Cardiac muscle cell (in vitro differentiated cells and primary cell): ENCODE measurements at regions not wholly inside any gene's neighbourhood (a gene's known extent, or its start where the extent isn't known, plus 50 kb on each side); places are given as distances from the start of the nearest gene placed in this dataset.

Experiments
- DNase-seq, 2 donors: peaks; one replicate each; pipeline versions ENCODE4 v3.0.0 to v3.0.0-alpha.2; 2010 to 2017; ENCODE audit warnings: low read depth in 1 of 2, low spot score in 1 of 2
- H3K27ac ChIP-seq: fragments of 200-600 bp; sonication (generic); 2 replicates; pipeline ENCODE4 v1.5.1; 2016
- H3K27me3 ChIP-seq: fragments of 200-600 bp; sonication (generic); 2 replicates; pipeline ENCODE4 v1.6.0; 2016; ENCODE audit warnings: control low read depth
- H3K36me3 ChIP-seq: fragments of 200-600 bp; sonication (generic); 2 replicates; pipeline ENCODE4 v1.5.1; 2016; ENCODE audit warnings: control low read depth
- H3K4me1 ChIP-seq: fragments of 200-600 bp; sonication (generic); 2 replicates; pipeline ENCODE4 v1.8.1; 2017; ENCODE audit warnings: low read depth, mild to moderate bottlenecking, mixed run types
- H3K4me3 ChIP-seq: fragments of 200-600 bp; sonication (generic); 2 replicates; pipeline ENCODE4 v1.5.1; 2016; ENCODE audit warnings: mild to moderate bottlenecking
- H3K9me3 ChIP-seq: fragments of 200-600 bp; sonication (generic); 2 replicates; pipeline ENCODE4 v1.5.1; 2017; ENCODE audit warnings: low read depth, mild to moderate bottlenecking, control low read depth
- TF ChIP-seq, protein P1 (sequence below): IDR thresholded peaks from 2 replicates; pipeline ENCODE4 v1.5.1; 2012; ENCODE audit warnings: low read depth, mild to moderate bottlenecking, low read length

- H3K27ac ChIP-seq, result no peak overlapping the region
- H3K4me1 ChIP-seq, result no peaks in the 10 kb centered on the region
- H3K9me3 ChIP-seq, result no peaks in the 10 kb centered on the region
- TF ChIP-seq, protein P1, sequence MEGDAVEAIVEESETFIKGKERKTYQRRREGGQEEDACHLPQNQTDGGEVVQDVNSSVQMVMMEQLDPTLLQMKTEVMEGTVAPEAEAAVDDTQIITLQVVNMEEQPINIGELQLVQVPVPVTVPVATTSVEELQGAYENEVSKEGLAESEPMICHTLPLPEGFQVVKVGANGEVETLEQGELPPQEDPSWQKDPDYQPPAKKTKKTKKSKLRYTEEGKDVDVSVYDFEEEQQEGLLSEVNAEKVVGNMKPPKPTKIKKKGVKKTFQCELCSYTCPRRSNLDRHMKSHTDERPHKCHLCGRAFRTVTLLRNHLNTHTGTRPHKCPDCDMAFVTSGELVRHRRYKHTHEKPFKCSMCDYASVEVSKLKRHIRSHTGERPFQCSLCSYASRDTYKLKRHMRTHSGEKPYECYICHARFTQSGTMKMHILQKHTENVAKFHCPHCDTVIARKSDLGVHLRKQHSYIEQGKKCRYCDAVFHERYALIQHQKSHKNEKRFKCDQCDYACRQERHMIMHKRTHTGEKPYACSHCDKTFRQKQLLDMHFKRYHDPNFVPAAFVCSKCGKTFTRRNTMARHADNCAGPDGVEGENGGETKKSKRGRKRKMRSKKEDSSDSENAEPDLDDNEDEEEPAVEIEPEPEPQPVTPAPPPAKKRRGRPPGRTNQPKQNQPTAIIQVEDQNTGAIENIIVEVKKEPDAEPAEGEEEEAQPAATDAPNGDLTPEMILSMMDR, result no peak
- DNase-seq, result no peak
- no peaks in the 10 kb centered on the region for H3K27me3 ChIP-seq
- no peak overlapping the region for H3K4me3 ChIP-seq
- H3K36me3 ChIP-seq, result no peaks in the 10 kb centered on the region
Measured at GRCh38 chr5:88428633-88429032, 160.0 kb upstream of the TMEM161B start.

DNA sequence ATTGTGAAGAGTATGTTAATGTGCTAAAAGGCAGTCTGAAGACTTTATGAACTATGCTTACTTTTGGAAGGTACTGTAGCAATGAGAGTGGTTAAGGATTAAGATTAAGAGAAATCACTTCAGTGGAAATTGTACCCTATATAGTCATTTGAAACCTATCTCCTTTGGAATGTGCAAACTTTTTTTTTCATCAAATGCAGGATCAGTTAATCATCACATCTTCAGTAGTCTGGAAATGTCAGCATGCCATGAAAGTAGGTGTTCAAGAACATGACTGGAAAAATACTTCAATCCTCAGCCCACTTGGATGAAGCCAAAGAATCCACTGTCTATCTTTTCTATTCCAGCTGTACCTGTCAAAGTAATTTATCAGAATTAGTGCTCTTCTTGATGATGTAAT is 157.8 kb upstream of the TMEM161B start:
- H3K27ac ChIP-seq, result no peak overlapping the region
- no peaks in the 10 kb centered on the region for H3K9me3 ChIP-seq
- no peak overlapping the region for H3K4me3 ChIP-seq
- no peaks in the 10 kb centered on the region for H3K4me1 ChIP-seq
- TF ChIP-seq, protein P1, result no peak
- no peak for DNase-seq
- H3K36me3 ChIP-seq, result no peaks in the 10 kb centered on the region
- H3K27me3 ChIP-seq, result no peaks in the 10 kb centered on the region

DNA sequence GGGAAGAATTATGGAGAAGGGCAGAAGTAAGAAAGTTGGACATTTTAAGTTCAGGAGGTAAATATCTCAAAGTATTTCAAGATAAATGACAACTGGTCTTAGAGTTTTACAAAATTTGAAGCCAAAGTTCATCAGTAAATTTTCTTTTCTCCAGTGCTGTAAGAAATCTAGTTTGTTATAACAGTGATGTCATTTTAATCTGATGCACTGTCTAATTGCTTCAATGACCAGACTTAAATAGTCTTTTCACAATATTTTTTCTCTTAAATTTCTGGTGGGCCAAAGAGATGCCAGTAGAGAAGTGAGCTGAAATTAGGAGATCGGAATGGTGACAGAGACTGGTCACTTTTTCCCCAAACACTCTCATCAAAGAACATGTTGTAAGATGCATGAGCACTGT is 156.5 kb upstream of the TMEM161B start:
- no peak overlapping the region for H3K27ac ChIP-seq
- H3K4me3 ChIP-seq, result no peak overlapping the region
- no peaks in the 10 kb centered on the region for H3K36me3 ChIP-seq
- H3K4me1 ChIP-seq, result no peaks in the 10 kb centered on the region
- DNase-seq, result no peak
- no peaks in the 10 kb centered on the region for H3K27me3 ChIP-seq
- H3K9me3 ChIP-seq, result no peaks in the 10 kb centered on the region
- TF ChIP-seq, protein P1, result no peak

DNA sequence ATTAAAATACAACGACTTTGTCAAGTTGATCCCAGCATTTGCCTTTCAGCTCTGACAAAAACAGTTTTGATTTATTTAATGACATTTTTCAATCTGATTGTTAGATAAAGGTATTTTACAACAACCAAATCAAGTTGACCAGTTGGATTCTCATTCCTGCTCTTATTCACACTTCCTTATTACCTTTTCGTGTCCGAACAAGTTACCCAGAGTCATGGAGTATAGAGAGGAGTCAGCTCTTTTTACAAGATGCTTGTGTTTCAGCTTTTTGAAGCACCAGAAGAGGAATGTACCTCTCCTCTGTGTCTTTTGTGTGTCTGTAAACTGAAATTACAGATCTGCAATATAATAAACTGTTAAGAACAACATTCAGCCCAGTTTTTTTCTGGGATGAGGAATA is 151.3 kb upstream of the TMEM161B start:
- DNase-seq, result no peak
- no peak overlapping the region for H3K4me3 ChIP-seq
- TF ChIP-seq, protein P1, result no peak
- no peaks in the 10 kb centered on the region for H3K36me3 ChIP-seq
- no peaks in the 10 kb centered on the region for H3K4me1 ChIP-seq
- no peak overlapping the region for H3K27ac ChIP-seq
- H3K27me3 ChIP-seq, result no peaks in the 10 kb centered on the region
- no peaks in the 10 kb centered on the region for H3K9me3 ChIP-seq

DNA sequence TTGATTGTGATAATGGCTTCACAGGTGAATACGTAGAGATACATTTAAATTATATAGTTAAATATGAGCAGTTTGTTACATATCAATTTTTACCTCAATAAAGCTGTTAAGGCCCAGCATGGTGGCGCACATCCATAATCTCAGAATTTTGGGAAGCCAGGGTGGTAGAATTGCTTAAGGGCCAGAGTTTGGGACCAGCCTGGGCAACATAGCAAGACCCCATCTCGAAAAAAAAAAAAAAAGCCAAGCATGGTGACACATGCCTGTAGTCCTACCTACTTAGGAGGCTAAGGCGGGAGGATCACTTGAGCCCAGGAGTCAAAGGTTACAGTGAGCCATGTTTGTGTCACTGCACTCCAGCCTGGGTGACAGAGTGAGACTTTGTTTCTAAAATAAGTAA is 138.7 kb upstream of the TMEM161B start:
- Histone ChIP-seq H3K4me1 (no peaks in the 10 kb centered on the region), H3K27ac (no peak overlapping the region), H3K36me3 (no peaks in the 10 kb centered on the region), H3K9me3 (no peaks in the 10 kb centered on the region), H3K27me3 (peaks cover 3% of the 10 kb centered on the region), H3K4me3 (no peak overlapping the region)
- TF ChIP-seq, protein P1, result no peak
- DNase-seq, result no peak

GRCh38 chr5:88405783-88406182 is 137.1 kb upstream of the TMEM161B start:
- Histone ChIP-seq H3K9me3 (no peaks in the 10 kb centered on the region), H3K36me3 (no peaks in the 10 kb centered on the region), H3K4me3 (no peak overlapping the region), H3K4me1 (no peaks in the 10 kb centered on the region), H3K27me3 (peaks cover 6% of the 10 kb centered on the region), H3K27ac (no peak overlapping the region)
- DNase-seq, result no peak
- TF ChIP-seq, protein P1, result no peak
